IMR-90 (cell line): ENCODE measurements at regions not wholly inside any gene's neighbourhood (a gene's known extent, or its start where the extent isn't known, plus 50 kb on each side); places are given as distances from the start of the nearest gene placed in this dataset.

Source experiments
- ATAC-seq: fragments of 200-7000 bp; cut with Tn5 transposase; 2 replicates; pipeline ENCODE4 v1.9.1; 2020; ENCODE audit warnings: low read depth, mild to moderate bottlenecking, moderate library complexity
- BruUV-seq: library from RNA; stranded (reverse); fragments of 400-500 nt; replicated peaks from 2 replicates; lab custom pipeline; 2021; lab: Mats Ljungman, UMichigan
- CTCF ChIA-PET: fragments of 300-600 bp; formaldehyde crosslinking; extraction: SDS; loops from one replicate; lab custom pipeline; 2021; ENCODE audit warnings: antibody characterized with exemption; lab: Yijun Ruan, JAX
- POLR2A ChIA-PET: fragments of 300-600 bp; sonication (Branson Sonifier 250); formaldehyde crosslinking; loops from one replicate; lab custom pipeline; 2022; ENCODE audit warnings: antibody characterized with exemption; ENCODE audit not compliant: unreplicated experiment; lab: Charles Lee
- DNase-seq: peaks from one replicate; pipeline ENCODE4 v3.0.0; 2013
- H2AFZ ChIP-seq: replicated peaks from 2 replicates; pipeline ENCODE3; 2013; ENCODE audit warnings: low read length, mild to moderate bottlenecking; ENCODE audit not compliant: poor library complexity
- H2AK5ac ChIP-seq: 2 replicates; pipeline ENCODE4 v1.6.1; 2013; ENCODE audit warnings: low read depth, low read length, inconsistent platforms
- H2AK9ac ChIP-seq: replicated peaks from 2 replicates; pipeline ENCODE3; 2013; ENCODE audit warnings: mild to moderate bottlenecking, low read depth, low read length, moderate library complexity; ENCODE audit not compliant: poor library complexity
- H2BK120ac ChIP-seq: 2 replicates; pipeline ENCODE4 v1.6.1; 2013; ENCODE audit warnings: low read depth, low read length, inconsistent platforms
- H2BK15ac ChIP-seq: 3 replicates; pipeline ENCODE4 v1.6.1; 2013; ENCODE audit warnings: low read depth, low read length, inconsistent platforms
- H2BK20ac ChIP-seq: 2 replicates; pipeline ENCODE4 v1.6.1; 2013; ENCODE audit warnings: low read depth, mild to moderate bottlenecking, inconsistent platforms, low read length, moderate library complexity
- H2BK5ac ChIP-seq: 2 replicates; pipeline ENCODE4 v1.6.1; 2013; ENCODE audit warnings: mild to moderate bottlenecking, low read depth, low read length, inconsistent platforms; ENCODE audit not compliant: poor library complexity, severe bottlenecking
- H3K14ac ChIP-seq: replicated peaks from 2 replicates; pipeline ENCODE4 v1.6.1; 2013; ENCODE audit warnings: low read depth, low read length, inconsistent platforms
- H3K18ac ChIP-seq: 2 replicates; pipeline ENCODE4 v1.6.1; 2013; ENCODE audit warnings: low read depth, low read length, control low read depth
- H3K23ac ChIP-seq: 2 replicates; pipeline ENCODE4 v1.6.1; 2013; ENCODE audit warnings: low read depth, low read length, inconsistent platforms
- H3K27ac ChIP-seq: 2 replicates; pipeline ENCODE4 v1.5.1; 2013; ENCODE audit warnings: mild to moderate bottlenecking, control low read depth, low read length; ENCODE audit not compliant: insufficient read depth
- H3K27me3 ChIP-seq: 2 replicates; pipeline ENCODE4 v1.6.1; 2013; ENCODE audit warnings: low read length; ENCODE audit not compliant: control insufficient read depth, insufficient read depth
- H3K36me3 ChIP-seq: 2 replicates; pipeline ENCODE4 v1.6.1; 2013; ENCODE audit warnings: low read length, mixed read lengths; ENCODE audit not compliant: control insufficient read depth, insufficient read depth
- H3K4ac ChIP-seq: 2 replicates; pipeline ENCODE4 v1.6.1; 2013; ENCODE audit warnings: low read depth, low read length, inconsistent platforms
- H3K4me1 ChIP-seq: 2 replicates; pipeline ENCODE4 v1.6.1; 2013; ENCODE audit warnings: low read length, mixed read lengths; ENCODE audit not compliant: control insufficient read depth, insufficient read depth
- H3K4me2 ChIP-seq: 2 replicates; pipeline ENCODE4 v1.6.1; 2013; ENCODE audit warnings: low read depth, mild to moderate bottlenecking, control low read depth, low read length, moderate library complexity
- H3K4me3 ChIP-seq: 2 replicates; pipeline ENCODE4 v1.5.1; 2013; ENCODE audit warnings: low read depth, mild to moderate bottlenecking, control low read depth, low read length, moderate library complexity; ENCODE audit not compliant: insufficient read depth
- H3K56ac ChIP-seq: 2 replicates; pipeline ENCODE4 v1.6.1; 2013; ENCODE audit warnings: low read length, inconsistent platforms; ENCODE audit not compliant: insufficient read depth; ENCODE audit errors: extremely low read depth
- H3K79me1 ChIP-seq, 2 experiments: 2 replicates each; pipeline ENCODE4 v1.6.1; 2013; ENCODE audit warnings: low read length in 2 of 2, inconsistent platforms in 1 of 2, low read depth in 1 of 2
- H3K9ac ChIP-seq: 2 replicates; pipeline ENCODE4 v1.6.1; 2013; ENCODE audit warnings: low read depth, low read length, control low read depth
- H3K9me1 ChIP-seq: 2 replicates; pipeline ENCODE4 v1.6.1; 2013; ENCODE audit warnings: low read length, inconsistent platforms; ENCODE audit not compliant: insufficient read depth
- H3K9me3 ChIP-seq: 2 replicates; pipeline ENCODE4 v1.6.1; 2013; ENCODE audit warnings: low read length; ENCODE audit not compliant: control insufficient read depth, insufficient read depth
- H4K20me1 ChIP-seq: 2 replicates; pipeline ENCODE4 v1.6.1; 2013; ENCODE audit warnings: low read length, inconsistent platforms; ENCODE audit not compliant: insufficient read depth
- H4K5ac ChIP-seq: 2 replicates; pipeline ENCODE4 v1.6.1; 2013; ENCODE audit warnings: mild to moderate bottlenecking, low read depth, low read length, control low read depth
- H4K8ac ChIP-seq, 2 experiments: 2 replicates each; pipeline ENCODE4 v1.6.1; 2013; ENCODE audit warnings: low read depth in 2 of 2, low read length in 2 of 2, control low read depth in 1 of 2, inconsistent platforms in 1 of 2
- H4K91ac ChIP-seq: 2 replicates; pipeline ENCODE4 v1.6.1; 2013; ENCODE audit warnings: low read depth, low read length, inconsistent platforms; ENCODE audit not compliant: insufficient read depth
- BHLHE40 ChIP-seq: fragments of 150-350 bp; IDR thresholded peaks from 2 replicates; pipeline ENCODE4 v1.6.1; 2016; ENCODE audit warnings: mild to moderate bottlenecking, low read depth, low read length
- CTCF ChIP-seq: conservative IDR thresholded peaks from 2 replicates; pipeline ENCODE4 v1.5.1; 2012; ENCODE audit warnings: mild to moderate bottlenecking, low read depth, low read length, improper control_type of control experiment
- MXI1 ChIP-seq: IDR thresholded peaks from 2 replicates; pipeline ENCODE4 v1.6.1; 2012; ENCODE audit warnings: low read depth, mild to moderate bottlenecking, low read length, moderate library complexity, borderline replicate concordance
- POLR2A ChIP-seq: IDR thresholded peaks from 2 replicates; pipeline ENCODE4 v1.6.1; 2012; ENCODE audit warnings: mild to moderate bottlenecking, low read depth, low read length
- RAD21 ChIP-seq: IDR thresholded peaks from 2 replicates; pipeline ENCODE4 v1.6.1; 2012; ENCODE audit warnings: low read length, improper control_type of control experiment
- SMC3 ChIP-seq: fragments of 150-350 bp; IDR thresholded peaks from 2 replicates; pipeline ENCODE4 v1.6.1; 2016; ENCODE audit warnings: low read depth, mild to moderate bottlenecking, antibody characterized with exemption, low read length, moderate library complexity
- WGBS, 2 experiments: methylation state at CpG; one replicate each; pipeline versions ENCODE4 v1.1.5 to v1.1.7; 2013; ENCODE audit warnings: missing lambda C conversion rate in 2 of 2; ENCODE audit not compliant: insufficient read length in 1 of 2; ENCODE audit errors: extremely low coverage in 2 of 2; 5-methylcytosine and 5-hydroxymethylcytosine counted together
- dilution Hi-C: fragments of 300-500 bp; cut with HindIII; formaldehyde crosslinking; loops from one replicate; pipeline ENCODE4 v1.14.3; 2018; ENCODE audit warnings: low sequenced_read_pairs; ENCODE audit not compliant: unreplicated experiment
- in situ Hi-C: fragments of 300-500 bp; cut with MboI; formaldehyde crosslinking; loops from 3 replicates; pipeline ENCODE4 v1.14.3; 2019; ENCODE audit warnings: low sequenced_read_pairs, inconsistent platforms, mixed read lengths
- intact Hi-C: fragments of 100-400 bp; cut with micrococcal nuclease; formaldehyde crosslinking; loops from 2 replicates; pipeline ENCODE4 v1.10.0; 2022

DNA sequence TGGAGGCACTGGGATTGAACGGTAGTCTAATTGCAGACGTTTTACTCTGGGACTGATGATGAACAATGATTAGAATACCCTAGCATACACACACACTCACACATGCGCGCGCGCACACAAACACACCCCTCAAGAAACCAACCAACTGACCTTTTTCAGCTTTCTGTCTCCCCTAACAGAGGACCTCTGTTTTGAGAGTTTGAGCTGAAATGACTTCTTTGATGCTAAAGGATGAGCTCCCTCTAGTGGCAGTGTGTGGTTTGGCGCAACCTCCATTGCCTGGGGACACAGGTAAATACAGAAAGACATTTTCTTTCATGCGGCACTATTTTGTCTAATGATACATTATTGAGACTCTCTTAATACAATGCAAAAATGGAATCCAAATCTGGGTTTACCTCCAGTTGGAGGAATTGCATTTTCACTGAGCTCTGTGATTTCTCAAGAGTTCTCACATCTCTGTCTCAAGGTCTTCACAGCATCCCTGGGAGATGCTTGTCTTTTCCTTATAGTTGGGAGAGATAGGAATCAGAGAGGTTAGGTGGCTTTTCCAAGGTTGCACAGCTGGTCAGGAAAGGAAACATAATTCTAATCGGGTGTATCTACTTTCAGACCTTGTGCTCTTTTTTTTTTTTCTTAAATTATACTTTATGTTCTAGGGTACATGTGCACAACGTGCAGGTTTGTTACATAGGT lies 187.5 kb downstream of the TMEM38B start:
- Histone ChIP-seq H2AFZ (no peak overlapping the region), H2BK120ac (no peak overlapping the region), H3K27me3 (no peaks in the 10 kb centered on the region), H3K23ac (no peak overlapping the region), H3K27ac (no peak overlapping the region), H2AK9ac (no peak overlapping the region), H3K14ac (no peak overlapping the region), H3K4me3 (no peak overlapping the region), H3K4ac (no peak overlapping the region), H4K5ac (no peak overlapping the region), H2BK5ac (no peak overlapping the region), H3K56ac (no peak overlapping the region), H4K20me1 (no peaks in the 10 kb centered on the region), H3K9me1 (no peaks in the 10 kb centered on the region), H2AK5ac (no peak overlapping the region), H3K18ac (no peak overlapping the region), H3K4me2 (no peak overlapping the region), H2BK15ac (no peak overlapping the region), H3K4me1 (no peaks in the 10 kb centered on the region), H3K9me3 (no peaks in the 10 kb centered on the region), H4K8ac (no peak overlapping the region), H3K36me3 (no peaks in the 10 kb centered on the region), H3K79me1 (no peaks in the 10 kb centered on the region), H3K9ac (no peak overlapping the region), H4K91ac (no peak overlapping the region), H2BK20ac (no peak overlapping the region)
- intact Hi-C loops: loop anchor here (1.0 kb wide), 2 partner anchors 40 to 273 kb away; no protein-coding TSS in a partner anchor
- peak; percentile 68 for TF ChIP-seq CTCF
- TF ChIP-seq RAD21: peak; percentile 51
- no peak for TF ChIP-seq BHLHE40
- TF ChIP-seq MXI1: no peak
- TF ChIP-seq POLR2A: no peak
- TF ChIP-seq SMC3: peak; percentile 28; the same call in 1 of the 2 replicates
- dilution Hi-C loops: no loop called here
- DNase-seq: peak; percentile 53
- ChIA-PET POLR2A (no interaction called here), CTCF (interaction anchor here (0.6 to 1.6 kb wide), 11 partner anchors 9 to 1288 kb away, joined by 3 to 18 read pairs (median 4); no protein-coding TSS in a partner anchor)
- peak; percentile 72 for ATAC-seq
- in situ Hi-C loops: no loop called here
- no TSS peak for BruUV-seq
- no CpG with 5 or more reads among the region's 10 CpGs for WGBS, 2 experiments
